GM12878 (cell line): ENCODE measurements at regions not wholly inside any gene's neighbourhood (a gene's known extent, or its start where the extent isn't known, plus 50 kb on each side); places are given as distances from the start of the nearest gene placed in this dataset.

Source experiments
- ATAC-seq: fragments of 200-7000 bp; cut with Tn5 transposase; 3 replicates; pipeline ENCODE4 v1.9.1; 2020; ENCODE audit warnings: mild to moderate bottlenecking, moderate library complexity
- BruUV-seq: library from RNA; stranded (reverse); fragments of 400-500 nt; replicated peaks from 2 replicates; lab custom pipeline; 2021; lab: Mats Ljungman, UMichigan
- CTCF ChIA-PET: fragments of 300-600 bp; sonication (Branson Sonifier 250); formaldehyde crosslinking; extraction: SDS; loops from one replicate; lab custom pipeline; 2021; ENCODE audit warnings: inconsistent platforms; lab: Yijun Ruan, JAX
- POLR2A ChIA-PET: fragments of 350-600 bp; formaldehyde crosslinking; extraction: SDS; loops from one replicate; lab custom pipeline; 2021; ENCODE audit warnings: inconsistent platforms; lab: Charles Lee
- RAD21 ChIA-PET: fragments of 300-600 bp; sonication (Branson Sonifier 250); formaldehyde crosslinking; loops from one replicate; lab custom pipeline; 2023; ENCODE audit warnings: antibody characterized with exemption; ENCODE audit not compliant: unreplicated experiment; lab: Charles Lee
- SMC1A ChIA-PET: fragments of 300-600 bp; sonication (Branson Sonifier 250); formaldehyde crosslinking; loops from one replicate; lab custom pipeline; 2023; ENCODE audit not compliant: unreplicated experiment, uncharacterized antibody; lab: Charles Lee
- DNase-seq: peaks from one replicate; pipeline ENCODE4 v3.0.0-alpha.2; 2011; ENCODE audit warnings: low read depth, low spot score
- FAIRE-seq: peaks from 3 replicates; lab custom pipeline; 2011; peaks lifted over from hg19 to GRCh38; lab: Jason Lieb, UNC
- H2AFZ ChIP-seq: 2 replicates; pipeline ENCODE4 v1.6.0; 2011; ENCODE audit warnings: low read depth, low read length, control low read depth; ENCODE audit not compliant: control insufficient read depth
- H3K27ac ChIP-seq: 2 replicates; pipeline ENCODE4 v1.5.1; 2011; ENCODE audit warnings: control low read depth; ENCODE audit not compliant: control insufficient read depth, insufficient read depth
- H3K27me3 ChIP-seq, 2 experiments: replicated peaks in 1 of 2; 2 replicates each; pipeline versions ENCODE4 v1.6.0 to v1.6.1; 2011; ENCODE audit warnings: low read length in 1 of 2; ENCODE audit not compliant: control insufficient read depth in 2 of 2, insufficient read depth in 2 of 2
- H3K36me3 ChIP-seq, 2 experiments: 2 replicates each; pipeline ENCODE4 v1.5.1; 2011; ENCODE audit warnings: low read length in 1 of 2; ENCODE audit not compliant: control insufficient read depth in 2 of 2, insufficient read depth in 2 of 2
- H3K4me1 ChIP-seq: 2 replicates; pipeline ENCODE4 v1.6.1; 2011; ENCODE audit warnings: mild to moderate bottlenecking, low read length, moderate library complexity, mixed read lengths; ENCODE audit not compliant: control insufficient read depth, insufficient read depth
- H3K4me2 ChIP-seq: 2 replicates; pipeline ENCODE4 v1.6.0; 2011; ENCODE audit warnings: control low read depth; ENCODE audit not compliant: control insufficient read depth, insufficient read depth
- H3K4me3 ChIP-seq: fragments of 200-600 bp; sonication (generic); 2 replicates; pipeline ENCODE4 v1.5.1; 2016
- H3K79me2 ChIP-seq: 2 replicates; pipeline ENCODE4 v1.6.0; 2011; ENCODE audit warnings: low read length; ENCODE audit not compliant: control insufficient read depth, insufficient read depth
- H3K9ac ChIP-seq: 2 replicates; pipeline ENCODE4 v1.8.0; 2011; ENCODE audit warnings: low read length, control low read depth, mixed read lengths; ENCODE audit not compliant: control insufficient read depth, insufficient read depth
- H3K9me3 ChIP-seq: replicated peaks from 3 replicates; pipeline ENCODE4 v1.5.1; 2011; ENCODE audit warnings: mild to moderate bottlenecking, low read length; ENCODE audit not compliant: control insufficient read depth, insufficient read depth
- H4K20me1 ChIP-seq: 2 replicates; pipeline ENCODE4 v1.6.0; 2011; ENCODE audit not compliant: control insufficient read depth, insufficient read depth
- ASH2L ChIP-seq: fragments of 300-600, 200-600 bp; sonication (generic); IDR thresholded peaks from 2 replicates; pipeline ENCODE4 v1.6.1; 2017; ENCODE audit warnings: low read depth, mild to moderate bottlenecking, borderline replicate concordance
- CBX3 ChIP-seq: fragments of 200-600 bp; sonication (generic); IDR thresholded peaks from 2 replicates; pipeline ENCODE4 v1.6.1; 2016; ENCODE audit warnings: low read depth, borderline replicate concordance
- E2F4 ChIP-seq: IDR thresholded peaks from 2 replicates; pipeline ENCODE4 v1.6.1; 2012; ENCODE audit warnings: low read depth, low read length, improper control_type of control experiment
- E4F1 ChIP-seq: fragments of 450-650 bp; IDR thresholded peaks from 2 replicates; pipeline ENCODE4 v1.6.1; 2018; ENCODE audit warnings: borderline replicate concordance, mild to moderate bottlenecking; ENCODE audit not compliant: partially characterized antibody
- EGR1 ChIP-seq, 2 experiments: IDR thresholded peaks; 1 replicate in 1 of 2; 2 replicates in 1 of 2; pipeline ENCODE4 v1.6.1; 2011 to 2012; ENCODE audit warnings: low read depth in 2 of 2, low read length in 2 of 2, borderline replicate concordance in 1 of 2, mild to moderate bottlenecking in 1 of 2, moderate library complexity in 1 of 2
- FOS ChIP-seq: IDR thresholded peaks from 3 replicates; pipeline ENCODE4 v1.6.1; 2011; ENCODE audit warnings: borderline replicate concordance; ENCODE audit not compliant: insufficient read length; ENCODE audit errors: extremely low read depth
- GATAD2B ChIP-seq: fragments of 450-650 bp; conservative IDR thresholded peaks from 2 replicates; pipeline ENCODE4 v1.6.1; 2017; ENCODE audit warnings: low read depth, mild to moderate bottlenecking, moderate library complexity
- JUND ChIP-seq: IDR thresholded peaks from 2 replicates; pipeline ENCODE4 v1.6.1; 2012; ENCODE audit warnings: low read depth, mild to moderate bottlenecking, low read length, improper control_type of control experiment, moderate library complexity
- KDM1A ChIP-seq: fragments of 200-600 bp; sonication (generic); IDR thresholded peaks from 2 replicates; pipeline ENCODE4 v1.6.1; 2016; ENCODE audit warnings: borderline replicate concordance
- LARP7 ChIP-seq: fragments of 450-650 bp; IDR thresholded peaks from 2 replicates; pipeline ENCODE4 v1.6.1; 2017; ENCODE audit warnings: mild to moderate bottlenecking
- MEF2A ChIP-seq: IDR thresholded peaks from 2 replicates; pipeline ENCODE4 v1.6.1; 2011; ENCODE audit warnings: low read depth, mild to moderate bottlenecking, low read length, moderate library complexity; ENCODE audit not compliant: insufficient read depth
- MYB ChIP-seq: fragments of 150-350 bp; IDR thresholded peaks from 2 replicates; pipeline ENCODE4 v1.6.1; 2014; ENCODE audit warnings: mild to moderate bottlenecking, low read depth, low read length, borderline replicate concordance
- NFXL1 ChIP-seq: fragments of 450-650 bp; IDR thresholded peaks from 2 replicates; pipeline ENCODE4 v1.6.1; 2017; ENCODE audit warnings: antibody characterized with exemption, mild to moderate bottlenecking, borderline replicate concordance
- RFX5 ChIP-seq: IDR thresholded peaks from 2 replicates; pipeline ENCODE4 v1.6.1; 2011; ENCODE audit warnings: low read depth, low read length, improper control_type of control experiment
- SKIL ChIP-seq: fragments of 450-650 bp; IDR thresholded peaks from 2 replicates; pipeline ENCODE4 v1.6.1; 2017; ENCODE audit warnings: mild to moderate bottlenecking, low read depth, inconsistent platforms; ENCODE audit not compliant: poor library complexity, severe bottlenecking
- SMAD5 ChIP-seq: IDR thresholded peaks from 2 replicates; pipeline ENCODE4 v1.6.1; 2016; ENCODE audit warnings: antibody characterized with exemption, low read depth
- SUPT20H ChIP-seq: IDR thresholded peaks from 2 replicates; pipeline ENCODE4 v1.6.1; 2011; ENCODE audit warnings: low read depth, mild to moderate bottlenecking, low read length, moderate library complexity, borderline replicate concordance; ENCODE audit not compliant: control insufficient read depth
- TCF7 ChIP-seq: IDR thresholded peaks from 2 replicates; pipeline ENCODE4 v1.6.1; 2014; ENCODE audit warnings: antibody characterized with exemption, borderline replicate concordance
- WGBS: methylation state at CpG from one replicate; pipeline ENCODE4 v1.1.6; 2016; ENCODE audit warnings: low lambda C conversion rate; ENCODE audit not compliant: insufficient replicate concordance, insufficient coverage; ENCODE audit errors: missing lambda C conversion rate; 5-methylcytosine and 5-hydroxymethylcytosine counted together
- in situ Hi-C: fragments of 300-500 bp; cut with MboI; formaldehyde crosslinking; loops from 9 replicates; pipeline ENCODE4 v1.14.3; 2018; ENCODE audit warnings: mixed read lengths
- intact Hi-C: fragments of 100-400 bp; cut with micrococcal nuclease; formaldehyde crosslinking; loops from one replicate; pipeline ENCODE4 v1.14.2; 2022; ENCODE audit not compliant: unreplicated experiment
- TF ChIP-seq, protein P1 (sequence below): IDR thresholded peaks from 2 replicates; pipeline ENCODE4 v1.6.1; 2011; ENCODE audit warnings: borderline replicate concordance, low read depth, mild to moderate bottlenecking, moderate library complexity, mixed read lengths, low read length; ENCODE audit not compliant: insufficient read depth; ENCODE audit errors: extremely low read length

- Histone ChIP-seq H3K4me1 (no peaks in the 10 kb centered on the region), H2AFZ (no peak overlapping the region), H3K9me3 (no peaks in the 10 kb centered on the region; the same call in 2 of the 3 replicates), H3K79me2 (no peaks in the 10 kb centered on the region), H3K9ac (no peak overlapping the region), H3K36me3 (no peaks in the 10 kb centered on the region), H3K27me3 (no peaks in the 10 kb centered on the region), H3K4me2 (no peak overlapping the region), H4K20me1 (no peaks in the 10 kb centered on the region), H3K4me3 (no peak overlapping the region), H3K27ac (no peak overlapping the region)
- FAIRE-seq (no peak), ATAC-seq (no peak), DNase-seq (no peak)
- ChIA-PET CTCF (no interaction called here), RAD21 (no interaction called here), SMC1A (no interaction called here), POLR2A (no interaction called here)
- in situ Hi-C loops (no loop called here), intact Hi-C loops (no loop called here)
- 64% methylated on average over 3 of the region's 3 CpGs for WGBS
- no TSS peak for BruUV-seq
- TF ChIP-seq, protein P1, sequence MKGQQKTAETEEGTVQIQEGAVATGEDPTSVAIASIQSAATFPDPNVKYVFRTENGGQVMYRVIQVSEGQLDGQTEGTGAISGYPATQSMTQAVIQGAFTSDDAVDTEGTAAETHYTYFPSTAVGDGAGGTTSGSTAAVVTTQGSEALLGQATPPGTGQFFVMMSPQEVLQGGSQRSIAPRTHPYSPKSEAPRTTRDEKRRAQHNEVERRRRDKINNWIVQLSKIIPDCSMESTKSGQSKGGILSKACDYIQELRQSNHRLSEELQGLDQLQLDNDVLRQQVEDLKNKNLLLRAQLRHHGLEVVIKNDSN = no peak
- TF ChIP-seq NFXL1 (no peak), MYB (no peak), EGR1 (IDR thresholded peaks at IDR 0.05; ENCODE audit: borderline replicate concordance in 1 of 2, low read depth in 2 of 2, low read length in 2 of 2) (no peak), KDM1A (no peak), SMAD5 (no peak), E4F1 (no peak), GATAD2B (no peak), LARP7 (no peak), CBX3 (no peak), ASH2L (no peak), E2F4 (no peak), MEF2A (no peak), RFX5 (no peak), SKIL (no peak), FOS (no peak), SUPT20H (no peak), TCF7 (no peak), JUND (no peak)
Measured at GRCh38 chr17:71689782-71690181, 431.0 kb upstream of the SOX9 start.
